Panc1 (cell line): ENCODE measurements at regions not wholly inside any gene's neighbourhood (a gene's known extent, or its start where the extent isn't known, plus 50 kb on each side); places are given as distances from the start of the nearest gene placed in this dataset.

ENCODE experiments used
- CTCF ChIP-seq: fragments of 450-650 bp; IDR thresholded peaks from 2 replicates; pipeline ENCODE4 v1.5.1; 2017; ENCODE audit warnings: mild to moderate bottlenecking
- POLR2AphosphoS5 ChIP-seq: IDR thresholded peaks from 2 replicates; pipeline ENCODE4 v1.6.1; 2012; ENCODE audit warnings: mild to moderate bottlenecking, low read depth, low read length, moderate library complexity
- REST ChIP-seq, 2 experiments: IDR thresholded peaks; 2 replicates each; pipeline ENCODE4 v1.6.1; 2011 to 2012; ENCODE audit warnings: low read depth in 2 of 2, control low read depth in 1 of 2, low read length in 1 of 2, mild to moderate bottlenecking in 1 of 2, moderate library complexity in 1 of 2; ENCODE audit not compliant: insufficient read depth in 1 of 2
- SIN3A ChIP-seq: IDR thresholded peaks from 2 replicates; pipeline ENCODE4 v1.6.1; 2012; ENCODE audit warnings: low read depth, mild to moderate bottlenecking, low read length, moderate library complexity, borderline replicate concordance; ENCODE audit not compliant: insufficient read depth
- TCF7L2 ChIP-seq: IDR thresholded peaks from 2 replicates; pipeline ENCODE4 v1.6.1; 2011; ENCODE audit warnings: mild to moderate bottlenecking, low read depth, low read length, inconsistent platforms

GRCh38 chr1:29650476-29650875 lies 414.2 kb downstream of the PTPRU start:
- TF ChIP-seq CTCF: no peak
- no peak for TF ChIP-seq REST (IDR thresholded peaks at IDR 0.05; ENCODE audit: insufficient read depth in 1 of 2, low read depth in 2 of 2, low read length in 1 of 2)
- no peak for TF ChIP-seq SIN3A
- no peak for TF ChIP-seq POLR2AphosphoS5
- no peak for TF ChIP-seq TCF7L2
